HUES48 (cell line): ENCODE measurements at regions not wholly inside any gene's neighbourhood (a gene's known extent, or its start where the extent isn't known, plus 50 kb on each side); places are given as distances from the start of the nearest gene placed in this dataset.

Experiments used
- H3K27ac ChIP-seq: one replicate; pipeline ENCODE4 v1.7.0; 2013; ENCODE audit warnings: low read depth, low read length, inconsistent platforms
- H3K27me3 ChIP-seq: 2 replicates; pipeline ENCODE4 v1.6.1; 2013; ENCODE audit warnings: mild to moderate bottlenecking, low read length; ENCODE audit not compliant: control insufficient read depth, insufficient read depth
- H3K36me3 ChIP-seq: 2 replicates; pipeline ENCODE4 v1.6.1; 2013; ENCODE audit warnings: low read length; ENCODE audit not compliant: control insufficient read depth, insufficient read depth
- H3K4me1 ChIP-seq: 2 replicates; pipeline ENCODE4 v1.6.1; 2013; ENCODE audit warnings: mild to moderate bottlenecking, low read length; ENCODE audit not compliant: control insufficient read depth, insufficient read depth
- H3K4me3 ChIP-seq: 2 replicates; pipeline ENCODE4 v1.5.1; 2013; ENCODE audit warnings: mild to moderate bottlenecking, low read depth, low read length
- H3K9ac ChIP-seq: 2 replicates; pipeline ENCODE4 v1.6.1; 2013; ENCODE audit warnings: mild to moderate bottlenecking, low read depth, low read length, moderate library complexity
- H3K9me3 ChIP-seq: 2 replicates; pipeline ENCODE4 v1.6.1; 2013; ENCODE audit warnings: low read length; ENCODE audit not compliant: control insufficient read depth, insufficient read depth

GRCh38 chr12:77496714-77497113 lies 334.0 kb upstream of the NAV3 start:
- no peak overlapping the region for H3K9ac ChIP-seq
- H3K27ac ChIP-seq = no peak overlapping the region
- no peaks in the 10 kb centered on the region for H3K27me3 ChIP-seq
- no peaks in the 10 kb centered on the region for H3K36me3 ChIP-seq
- H3K9me3 ChIP-seq = no peaks in the 10 kb centered on the region
- H3K4me3 ChIP-seq = no peak overlapping the region
- peaks cover 19% of the 10 kb centered on the region; the same call in 1 of the 2 replicates for H3K4me1 ChIP-seq

GRCh38 chr12:77494296-77494695 lies 336.4 kb upstream of the NAV3 start:
- H3K4me3 ChIP-seq = no peak overlapping the region
- H3K9ac ChIP-seq = no peak overlapping the region
- no peaks in the 10 kb centered on the region for H3K27me3 ChIP-seq
- H3K9me3 ChIP-seq = 0 out of 2 replicates have a peak, but pooled peaks cover 3% of the 10 kb centered on the region
- no peaks in the 10 kb centered on the region for H3K36me3 ChIP-seq
- H3K4me1 ChIP-seq = peaks cover 19% of the 10 kb centered on the region; the same call in 1 of the 2 replicates
- no peak overlapping the region for H3K27ac ChIP-seq

- Histone ChIP-seq H3K9me3 (0 out of 2 replicates have a peak, but pooled peaks cover 3% of the 10 kb centered on the region), H3K36me3 (no peaks in the 10 kb centered on the region), H3K9ac (no peak overlapping the region), H3K4me1 (peaks cover 19% of the 10 kb centered on the region; the same call in 1 of the 2 replicates), H3K27ac (no peak overlapping the region), H3K4me3 (no peak overlapping the region), H3K27me3 (no peaks in the 10 kb centered on the region)
These were observed 337.2 kb upstream of the NAV3 start for GRCh38 chr12:77493302-77494168.

GRCh38 chr12:77492536-77492935 lies 338.2 kb upstream of the NAV3 start:
- no peak overlapping the region for H3K27ac ChIP-seq
- H3K36me3 ChIP-seq = no peaks in the 10 kb centered on the region
- H3K9ac ChIP-seq = no peak overlapping the region
- peaks cover 14% of the 10 kb centered on the region; the same call in 1 of the 2 replicates for H3K4me1 ChIP-seq
- no peaks in the 10 kb centered on the region for H3K27me3 ChIP-seq
- no peak overlapping the region for H3K4me3 ChIP-seq
- 0 out of 2 replicates have a peak, but pooled peaks cover 3% of the 10 kb centered on the region for H3K9me3 ChIP-seq

- H3K4me3 ChIP-seq = no peak overlapping the region
- no peak overlapping the region for H3K9ac ChIP-seq
- H3K9me3 ChIP-seq = 0 out of 2 replicates have a peak, but pooled peaks cover 3% of the 10 kb centered on the region
- H3K4me1 ChIP-seq = peaks cover 24% of the 10 kb centered on the region; the same call in 1 of the 2 replicates
- no peaks in the 10 kb centered on the region for H3K36me3 ChIP-seq
- H3K27me3 ChIP-seq = no peaks in the 10 kb centered on the region
- no peak overlapping the region for H3K27ac ChIP-seq
These were observed 341.2 kb upstream of the NAV3 start for GRCh38 chr12:77489331-77489970.

GRCh38 chr12:77488041-77488620 lies 342.6 kb upstream of the NAV3 start:
- Histone ChIP-seq H3K4me1 (peaks cover 17% of the 10 kb centered on the region; the same call in 1 of the 2 replicates), H3K9me3 (0 out of 2 replicates have a peak, but pooled peaks cover 3% of the 10 kb centered on the region), H3K27ac (no peak overlapping the region), H3K4me3 (no peak overlapping the region), H3K9ac (no peak overlapping the region), H3K27me3 (no peaks in the 10 kb centered on the region), H3K36me3 (no peaks in the 10 kb centered on the region)

GRCh38 chr12:77486872-77487271 lies 343.8 kb upstream of the NAV3 start:
- Histone ChIP-seq H3K4me1 (peaks cover 17% of the 10 kb centered on the region; the same call in 1 of the 2 replicates), H3K27me3 (no peaks in the 10 kb centered on the region), H3K36me3 (no peaks in the 10 kb centered on the region), H3K27ac (no peak overlapping the region), H3K4me3 (no peak overlapping the region), H3K9ac (no peak overlapping the region), H3K9me3 (0 out of 2 replicates have a peak, but pooled peaks cover 3% of the 10 kb centered on the region)

GRCh38 chr12:77485961-77486854 lies 344.5 kb upstream of the NAV3 start:
- Histone ChIP-seq H3K9ac (no peak overlapping the region), H3K36me3 (no peaks in the 10 kb centered on the region), H3K4me3 (no peak overlapping the region), H3K27ac (no peak overlapping the region), H3K27me3 (no peaks in the 10 kb centered on the region), H3K4me1 (peaks cover 17% of the 10 kb centered on the region; the same call in 1 of the 2 replicates), H3K9me3 (0 out of 2 replicates have a peak, but pooled peaks cover 3% of the 10 kb centered on the region)

- Histone ChIP-seq H3K9me3 (no peaks in the 10 kb centered on the region), H3K4me1 (peaks cover 31% of the 10 kb centered on the region), H3K27me3 (no peaks in the 10 kb centered on the region), H3K27ac (no peak overlapping the region), H3K9ac (no peak overlapping the region), H3K36me3 (no peaks in the 10 kb centered on the region), H3K4me3 (no peak overlapping the region)
These were observed 349.0 kb upstream of the NAV3 start for GRCh38 chr12:77481687-77482086.

- Histone ChIP-seq H3K36me3 (no peaks in the 10 kb centered on the region), H3K27ac (peak overlapping the region; percentile 37), H3K9me3 (no peaks in the 10 kb centered on the region), H3K27me3 (no peaks in the 10 kb centered on the region), H3K9ac (no peak overlapping the region), H3K4me3 (no peak overlapping the region), H3K4me1 (peaks cover 18% of the 10 kb centered on the region)
These were observed 352.7 kb upstream of the NAV3 start for GRCh38 chr12:77477907-77478533.
